ENCODE measurements at regions not wholly inside any gene's neighbourhood (a gene's known extent, or its start where the extent isn't known, plus 50 kb on each side); places are given as distances from the start of the nearest gene placed in this dataset.

- no peak for TF ChIP-seq CTCF (IDR thresholded peaks at IDR 0.05)
- TF ChIP-seq POLR2A (IDR thresholded peaks at IDR 0.05): no peak
Measured at GRCh38 chr6:126807876-126808275, 310.6 kb upstream of the RSPO3 start.
